ENCODE measurements at regions not wholly inside any gene's neighbourhood (a gene's known extent, or its start where the extent isn't known, plus 50 kb on each side); places are given as distances from the start of the nearest gene placed in this dataset.

DNA sequence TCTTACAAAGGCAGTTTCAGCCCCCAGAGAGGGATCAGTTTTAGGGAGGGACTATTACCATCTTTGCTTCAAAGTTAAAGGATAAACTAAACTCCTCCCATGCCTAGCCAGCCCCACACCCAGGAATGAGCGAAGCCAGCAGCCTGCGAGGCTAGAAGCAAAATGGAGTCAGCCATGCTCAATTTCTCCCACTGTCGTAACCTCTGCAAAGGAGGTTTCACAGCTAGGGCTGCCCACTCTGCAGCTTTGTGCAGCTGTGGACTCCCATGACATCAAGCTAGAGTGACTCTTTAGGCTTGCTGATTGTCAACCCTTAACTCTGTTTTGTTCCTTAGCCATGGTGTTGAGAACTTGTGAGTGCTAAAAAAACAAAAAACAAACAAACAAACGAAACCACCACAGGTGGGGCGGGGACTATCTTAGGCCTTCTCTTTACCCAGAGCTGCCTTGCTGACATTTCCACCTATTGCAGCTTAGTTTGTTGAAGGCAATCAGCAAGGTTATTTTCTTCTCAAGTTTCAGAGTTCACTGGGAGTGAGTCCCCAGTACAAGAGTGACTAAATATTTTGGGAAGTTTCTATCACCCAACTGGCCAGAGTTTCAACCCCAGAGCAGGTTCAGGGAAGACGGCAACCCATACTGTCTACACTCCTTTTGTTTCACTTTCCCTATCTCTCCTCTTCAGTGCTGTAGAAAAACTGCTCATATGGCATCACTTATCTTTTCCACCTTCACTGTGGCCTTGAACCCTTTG lies 592.1 kb downstream of the XIRP2 start:
- TF ChIP-seq, protein P1, sequence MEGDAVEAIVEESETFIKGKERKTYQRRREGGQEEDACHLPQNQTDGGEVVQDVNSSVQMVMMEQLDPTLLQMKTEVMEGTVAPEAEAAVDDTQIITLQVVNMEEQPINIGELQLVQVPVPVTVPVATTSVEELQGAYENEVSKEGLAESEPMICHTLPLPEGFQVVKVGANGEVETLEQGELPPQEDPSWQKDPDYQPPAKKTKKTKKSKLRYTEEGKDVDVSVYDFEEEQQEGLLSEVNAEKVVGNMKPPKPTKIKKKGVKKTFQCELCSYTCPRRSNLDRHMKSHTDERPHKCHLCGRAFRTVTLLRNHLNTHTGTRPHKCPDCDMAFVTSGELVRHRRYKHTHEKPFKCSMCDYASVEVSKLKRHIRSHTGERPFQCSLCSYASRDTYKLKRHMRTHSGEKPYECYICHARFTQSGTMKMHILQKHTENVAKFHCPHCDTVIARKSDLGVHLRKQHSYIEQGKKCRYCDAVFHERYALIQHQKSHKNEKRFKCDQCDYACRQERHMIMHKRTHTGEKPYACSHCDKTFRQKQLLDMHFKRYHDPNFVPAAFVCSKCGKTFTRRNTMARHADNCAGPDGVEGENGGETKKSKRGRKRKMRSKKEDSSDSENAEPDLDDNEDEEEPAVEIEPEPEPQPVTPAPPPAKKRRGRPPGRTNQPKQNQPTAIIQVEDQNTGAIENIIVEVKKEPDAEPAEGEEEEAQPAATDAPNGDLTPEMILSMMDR (IDR thresholded peaks at IDR 0.05) = no peak
- no peak for TF ChIP-seq POLR2A (IDR thresholded peaks at IDR 0.05)
